ENCODE measurements at regions not wholly inside any gene's neighbourhood (a gene's known extent, or its start where the extent isn't known, plus 50 kb on each side); places are given as distances from the start of the nearest gene placed in this dataset.

GRCh38 chr7:115471891-115472290 is 550.0 kb downstream of the MDFIC start:
- 43% methylated on average over 1 of the region's 1 CpG for WGBS (ENCODE audit: insufficient coverage, insufficient replicate concordance, low lambda C conversion rate, missing lambda C conversion rate)
- Histone ChIP-seq H3K9me3 (replicated peaks; ENCODE audit: control insufficient read depth, insufficient read depth, low read length) (no peaks in the 10 kb centered on the region), H3K27ac (ENCODE audit: control insufficient read depth, insufficient read depth) (no peak overlapping the region), H3K4me1 (ENCODE audit: control insufficient read depth, insufficient read depth, low read length) (no peaks in the 10 kb centered on the region), H3K4me3 (no peak overlapping the region), H3K36me3 (ENCODE audit: control insufficient read depth in 2 of 2, insufficient read depth in 2 of 2, low read length in 1 of 2) (no peaks in the 10 kb centered on the region), H3K9ac (ENCODE audit: control insufficient read depth, insufficient read depth, low read length) (no peak overlapping the region), H2AFZ (ENCODE audit: control insufficient read depth, low read depth, low read length) (no peak overlapping the region), H4K20me1 (ENCODE audit: control insufficient read depth, insufficient read depth) (no peaks in the 10 kb centered on the region), H3K27me3 (replicated peaks in 1 of 2; ENCODE audit: control insufficient read depth in 2 of 2, insufficient read depth in 2 of 2, low read length in 1 of 2) (peaks cover 0 to 2% of the 10 kb centered on the region in 2 experiments; a peak in 2 of 4 replicates), H3K4me2 (ENCODE audit: control insufficient read depth, insufficient read depth) (no peak overlapping the region), H3K79me2 (ENCODE audit: control insufficient read depth, insufficient read depth, low read length) (no peaks in the 10 kb centered on the region)
- ATAC-seq, result no peak
- ChIA-PET SMC1A (ENCODE audit: uncharacterized antibody, unreplicated experiment) (interaction anchor here (1.0 kb wide), 1 partner anchor 183 kb away, joined by 5 read pairs; no protein-coding TSS in a partner anchor), POLR2A (no interaction called here), CTCF (no interaction called here), RAD21 (ENCODE audit: unreplicated experiment) (no interaction called here)
- in situ Hi-C loops (cut with MboI), result no loop called here
- intact Hi-C loops (cut with micrococcal nuclease; ENCODE audit: unreplicated experiment), result no loop called here
- FAIRE-seq, result no peak
- DNase-seq (ENCODE audit: low read depth, low spot score), result no peak
- no TSS peak for BruUV-seq (replicated peaks)
- TF ChIP-seq SMARCA5 (IDR thresholded peaks at IDR 0.05) (no peak), REST (IDR thresholded peaks at IDR 0.05; ENCODE audit: low read depth, low read length) (no peak), JUNB (IDR thresholded peaks at IDR 0.05) (no peak), MAX (IDR thresholded peaks at IDR 0.05; ENCODE audit: low read depth, low read length) (no peak), TAF1 (IDR thresholded peaks at IDR 0.05; ENCODE audit: borderline replicate concordance, low read depth, low read length) (no peak), TBL1XR1 (IDR thresholded peaks at IDR 0.05; ENCODE audit: low read depth, low read length) (no peak), BCL11A (IDR thresholded peaks at IDR 0.05; ENCODE audit: low read depth, low read length) (no peak), SKIL (IDR thresholded peaks at IDR 0.05; ENCODE audit: low read depth, poor library complexity, severe bottlenecking) (no peak), SIX5 (IDR thresholded peaks at IDR 0.05; ENCODE audit: low read depth, low read length, severe bottlenecking) (no peak), RUNX3 (IDR thresholded peaks at IDR 0.05; ENCODE audit: low read length) (no peak), IRF3 (IDR thresholded peaks at IDR 0.05) (no peak), NRF1 (conservative IDR thresholded peaks at IDR 0.05; ENCODE audit: low read depth, low read length) (no peak), ZNF217 (IDR thresholded peaks at IDR 0.05) (no peak), GATAD2B (conservative IDR thresholded peaks at IDR 0.05; ENCODE audit: low read depth) (no peak), BACH1 (IDR thresholded peaks at IDR 0.05; ENCODE audit: borderline replicate concordance) (no peak), POLR2AphosphoS5 (IDR thresholded peaks at IDR 0.05; ENCODE audit: low read length) (no peak), CBFB (IDR thresholded peaks at IDR 0.05; ENCODE audit: low read depth) (no peak), MYC (IDR thresholded peaks at IDR 0.05; ENCODE audit: insufficient read depth, insufficient read length, insufficient replicate concordance, low read length, severe bottlenecking) (no peak), CHD4 (IDR thresholded peaks at IDR 0.05) (no peak), HCFC1 (IDR thresholded peaks at IDR 0.05; ENCODE audit: low read length) (no peak)
